ENCODE measurements at regions not wholly inside any gene's neighbourhood (a gene's known extent, or its start where the extent isn't known, plus 50 kb on each side); places are given as distances from the start of the nearest gene placed in this dataset.

DNA sequence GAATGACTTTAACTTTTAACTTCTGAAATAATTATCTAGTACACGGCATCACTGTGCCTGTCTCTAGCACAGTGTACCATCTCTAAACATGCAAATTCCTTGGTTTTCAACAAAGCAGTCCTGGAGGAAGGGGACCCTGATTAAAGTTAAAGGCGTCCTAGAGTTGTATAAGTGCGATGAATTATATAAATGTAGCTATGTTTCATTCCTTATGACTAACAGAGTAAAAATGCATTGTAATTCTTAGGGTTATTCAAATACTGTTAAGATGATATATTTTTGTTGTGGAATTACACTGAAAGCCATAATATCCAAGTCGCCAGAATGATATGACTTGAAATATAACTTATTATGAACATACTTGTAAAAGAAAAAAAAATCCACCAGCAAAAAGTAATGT, 544.9 kb upstream of the LINC00305 start:
- H3K9me3 ChIP-seq (ENCODE audit: control insufficient read depth, low read depth, low read length), result no peaks in the 10 kb centered on the region
- no peak overlapping the region for H2AFZ ChIP-seq (ENCODE audit: low read length)

More for the DNA sequence above, 544.9 kb upstream of the LINC00305 start:
- Histone ChIP-seq H3K4ac (ENCODE audit: low read depth, low read length) (no peak overlapping the region), H3K18ac (ENCODE audit: insufficient read length, low read depth, low read length) (no peak overlapping the region), H3K79me1 (ENCODE audit: insufficient read depth, low read depth, low read length, poor library complexity, severe bottlenecking) (no peaks in the 10 kb centered on the region), H3K23ac (ENCODE audit: insufficient read length, low read depth, low read length) (no peak overlapping the region), H4K20me1 (ENCODE audit: control insufficient read depth, insufficient read depth, insufficient read length) (no peaks in the 10 kb centered on the region), H2BK12ac (ENCODE audit: insufficient read length, low read depth, low read length) (no peak overlapping the region), H3K27ac (ENCODE audit: insufficient read length, low read depth, low read length) (no peak overlapping the region), H3K4me2 (ENCODE audit: insufficient read depth, insufficient read length, low read length) (no peak overlapping the region), H2AK5ac (ENCODE audit: insufficient read length, low read length) (no peak overlapping the region), H3K9ac (ENCODE audit: extremely low read depth, insufficient read length, low read length) (no peak overlapping the region), H2BK15ac (ENCODE audit: low read depth, low read length) (no peak overlapping the region), H4K5ac (ENCODE audit: insufficient read length, low read depth, low read length) (no peak overlapping the region), H3K23me2 (ENCODE audit: insufficient read length, low read depth, low read length, poor library complexity, severe bottlenecking) (no peaks in the 10 kb centered on the region), H3K79me2 (ENCODE audit: insufficient read depth, low read length) (no peaks in the 10 kb centered on the region), H3K27me3 (ENCODE audit: insufficient read depth, low read length) (no peaks in the 10 kb centered on the region), H4K91ac (ENCODE audit: insufficient read length, low read depth, low read length) (no peak overlapping the region), H2BK20ac (ENCODE audit: low read depth, low read length, poor library complexity, severe bottlenecking) (no peak overlapping the region), H3T11ph (ENCODE audit: low read length) (no peak overlapping the region), H2BK5ac (ENCODE audit: insufficient read length, low read length) (no peak overlapping the region), H3K14ac (ENCODE audit: insufficient read depth, low read length) (no peak overlapping the region), H3K4me1 (ENCODE audit: insufficient read depth, low read length) (peaks cover 4% of the 10 kb centered on the region; the same call in 1 of the 2 replicates), H4K8ac (replicated peaks; ENCODE audit: insufficient read length, low read depth, low read length) (no peak overlapping the region), H3K56ac (ENCODE audit: insufficient read length, low read depth, low read length) (no peak overlapping the region), H2BK120ac (ENCODE audit: low read depth, low read length, poor library complexity, severe bottlenecking) (no peak overlapping the region)
- no peak overlapping the region for H3K27ac Mint-ChIP-seq
- H3K36me3 Mint-ChIP-seq (ENCODE audit: insufficient read depth in 1 of 3, low read depth in 3 of 3), result no peaks in the 10 kb centered on the region
- no CpG with 5 or more reads among the region's 4 CpGs for WGBS (ENCODE audit: extremely low coverage, insufficient read length, low lambda C conversion rate)
- H3K4me3 Mint-ChIP-seq, result no peak overlapping the region
- TF ChIP-seq, protein P1, sequence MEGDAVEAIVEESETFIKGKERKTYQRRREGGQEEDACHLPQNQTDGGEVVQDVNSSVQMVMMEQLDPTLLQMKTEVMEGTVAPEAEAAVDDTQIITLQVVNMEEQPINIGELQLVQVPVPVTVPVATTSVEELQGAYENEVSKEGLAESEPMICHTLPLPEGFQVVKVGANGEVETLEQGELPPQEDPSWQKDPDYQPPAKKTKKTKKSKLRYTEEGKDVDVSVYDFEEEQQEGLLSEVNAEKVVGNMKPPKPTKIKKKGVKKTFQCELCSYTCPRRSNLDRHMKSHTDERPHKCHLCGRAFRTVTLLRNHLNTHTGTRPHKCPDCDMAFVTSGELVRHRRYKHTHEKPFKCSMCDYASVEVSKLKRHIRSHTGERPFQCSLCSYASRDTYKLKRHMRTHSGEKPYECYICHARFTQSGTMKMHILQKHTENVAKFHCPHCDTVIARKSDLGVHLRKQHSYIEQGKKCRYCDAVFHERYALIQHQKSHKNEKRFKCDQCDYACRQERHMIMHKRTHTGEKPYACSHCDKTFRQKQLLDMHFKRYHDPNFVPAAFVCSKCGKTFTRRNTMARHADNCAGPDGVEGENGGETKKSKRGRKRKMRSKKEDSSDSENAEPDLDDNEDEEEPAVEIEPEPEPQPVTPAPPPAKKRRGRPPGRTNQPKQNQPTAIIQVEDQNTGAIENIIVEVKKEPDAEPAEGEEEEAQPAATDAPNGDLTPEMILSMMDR (conservative IDR thresholded peaks at IDR 0.05), result no peak
- H3K4me1 Mint-ChIP-seq, result peaks cover 8 to 10% of the 10 kb centered on the region in 2 experiments; a peak in 3 of 4 replicates
- DNase-seq, result no peak
- no peaks in the 10 kb centered on the region; a peak in 1 of 5 replicates for H3K9me3 Mint-ChIP-seq
- no peaks in the 10 kb centered on the region for H3K27me3 Mint-ChIP-seq (ENCODE audit: low read depth)
